NCI-H1417 treated with DMSO at 0.1 percent for 48 hours (cell line): ENCODE measurements at regions not wholly inside any gene's neighbourhood (a gene's known extent, or its start where the extent isn't known, plus 50 kb on each side); places are given as distances from the start of the nearest gene placed in this dataset.
"Not testable (repeated sequence)": the region's sequence is repeated elsewhere in the genome, so short reads cannot be mapped to it uniquely, and the experiment has no call there.

Source experiments
- DNase-seq: peaks from one replicate; lab custom pipeline; 2025; lab: John Stamatoyannopoulos, UW

DNA sequence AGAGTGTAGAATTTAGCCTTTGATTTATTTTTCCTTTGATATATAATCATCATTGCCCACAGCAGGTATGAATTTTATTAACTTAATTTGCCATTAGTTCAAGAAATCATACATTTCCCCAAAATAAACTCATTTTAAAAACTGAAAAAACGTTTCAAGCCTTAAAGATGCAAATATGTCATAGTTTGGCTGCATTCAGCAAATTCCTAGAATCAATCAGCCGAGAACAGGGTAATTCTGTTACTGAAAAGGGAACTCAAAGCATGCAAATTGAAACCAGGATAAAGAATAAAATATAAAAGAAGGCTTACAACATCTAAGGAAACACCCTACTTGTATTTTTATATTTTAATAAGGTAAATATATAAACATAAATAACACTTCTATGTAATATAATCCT lies 233.8 kb upstream of the PRKCQ start:
- no peak for DNase-seq

DNA sequence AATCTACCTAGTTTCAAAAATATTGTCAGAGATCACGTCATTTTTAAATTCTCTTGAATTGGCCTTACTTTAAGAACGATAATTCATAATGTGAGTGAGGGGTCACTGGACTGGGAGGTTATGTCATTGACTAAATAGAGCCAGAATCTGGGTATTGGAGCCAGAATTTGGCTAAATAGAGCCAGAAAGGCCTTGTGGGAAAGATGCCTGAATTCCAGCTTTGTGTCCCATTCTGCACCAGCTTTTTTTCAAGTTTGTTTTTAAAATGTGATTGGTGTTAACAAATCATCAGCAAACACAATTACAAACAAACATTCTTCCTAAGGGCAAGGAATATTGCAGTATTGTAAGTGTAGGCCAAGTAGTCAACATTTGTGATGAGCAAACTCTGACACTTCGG lies 233.2 kb upstream of the PRKCQ start:
- DNase-seq = no peak

DNA sequence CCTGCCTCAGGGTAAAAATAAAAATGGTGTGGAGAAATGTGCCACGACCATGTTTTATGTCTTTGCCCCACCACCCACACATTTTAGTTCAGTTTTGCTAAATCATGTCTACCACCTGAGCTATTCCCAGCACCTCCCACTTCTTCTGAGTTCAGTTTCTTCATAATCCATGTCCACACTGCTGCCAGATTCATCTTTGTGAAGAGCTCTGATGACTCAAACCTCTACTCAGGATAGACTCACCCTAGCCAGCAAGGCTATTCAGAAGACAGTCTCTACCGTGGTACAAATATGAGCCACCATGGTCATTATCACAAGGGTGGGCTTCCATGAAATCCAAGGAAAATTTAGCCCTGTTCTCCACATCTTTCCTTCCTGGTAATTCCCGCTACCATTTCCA lies 231.1 kb upstream of the PRKCQ start:
- DNase-seq = no peak

DNA sequence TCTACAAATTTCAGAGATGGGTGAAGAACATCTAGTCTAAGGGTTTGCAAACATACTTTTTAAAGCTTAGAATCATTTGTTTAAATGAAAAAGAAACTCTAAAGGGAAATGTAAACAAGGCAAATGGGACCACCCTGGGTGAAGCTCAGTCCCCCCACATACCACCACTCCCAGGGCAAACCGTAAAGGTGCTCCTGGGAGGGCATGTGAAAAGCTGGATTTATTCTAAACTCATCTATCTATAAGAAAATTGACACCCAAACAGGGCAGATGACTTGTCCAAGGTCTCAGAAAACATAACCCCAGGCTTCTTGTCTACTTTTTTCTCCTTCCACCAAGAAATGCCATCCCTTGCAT lies 223.3 kb upstream of the PRKCQ start:
- no peak for DNase-seq

DNA sequence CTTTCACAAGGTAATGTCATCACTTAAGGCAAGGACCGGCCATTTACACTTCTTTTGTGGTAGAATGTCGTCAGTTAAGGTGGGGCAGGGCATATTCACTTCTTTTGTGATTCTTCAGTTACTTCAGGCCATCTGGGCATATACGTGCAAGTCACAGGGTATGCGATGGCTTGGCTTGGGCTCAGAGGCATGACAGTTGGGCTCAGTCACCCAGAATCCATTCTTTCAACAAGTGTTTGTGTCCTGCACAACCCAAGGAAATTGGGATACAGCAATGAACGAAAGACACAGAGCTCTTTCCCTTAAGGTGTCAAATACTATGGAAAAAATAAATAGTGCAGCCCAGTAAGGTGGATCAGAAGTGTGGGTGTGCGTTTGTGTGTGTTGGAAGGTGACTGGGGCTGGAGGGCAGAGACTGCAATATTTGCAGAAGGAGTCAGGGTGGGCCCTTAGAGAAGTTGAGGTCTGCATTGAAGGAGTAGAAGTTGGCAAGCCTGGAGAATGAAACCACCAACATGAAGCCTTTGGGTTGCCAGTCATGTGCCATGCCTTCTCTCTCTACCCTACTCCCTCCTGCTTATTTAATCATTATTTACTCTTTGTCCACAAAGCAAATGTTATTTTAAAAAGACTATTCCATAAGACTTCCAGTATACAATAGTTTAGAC lies 222.8 kb upstream of the PRKCQ start:
- no peak for DNase-seq

DNA sequence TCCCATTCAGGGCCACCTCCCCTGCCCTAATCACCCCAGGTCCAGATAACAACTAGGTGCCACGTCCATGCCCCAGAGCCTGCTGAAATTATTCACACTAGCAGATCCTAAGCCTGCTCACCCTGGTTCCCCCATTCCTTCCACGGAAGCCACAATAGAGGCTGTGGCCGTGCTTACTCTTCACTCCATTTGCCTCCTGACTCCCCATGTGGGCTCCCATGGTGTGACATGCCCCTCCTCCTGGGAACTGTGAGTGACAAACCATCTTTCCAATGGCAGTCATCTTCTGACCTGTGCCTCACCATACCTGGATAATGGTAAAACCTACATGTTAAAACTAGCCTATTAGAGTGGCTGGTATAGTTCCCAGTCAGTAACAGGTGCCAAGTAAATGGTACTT lies 216.2 kb upstream of the PRKCQ start:
- no peak for DNase-seq

DNA sequence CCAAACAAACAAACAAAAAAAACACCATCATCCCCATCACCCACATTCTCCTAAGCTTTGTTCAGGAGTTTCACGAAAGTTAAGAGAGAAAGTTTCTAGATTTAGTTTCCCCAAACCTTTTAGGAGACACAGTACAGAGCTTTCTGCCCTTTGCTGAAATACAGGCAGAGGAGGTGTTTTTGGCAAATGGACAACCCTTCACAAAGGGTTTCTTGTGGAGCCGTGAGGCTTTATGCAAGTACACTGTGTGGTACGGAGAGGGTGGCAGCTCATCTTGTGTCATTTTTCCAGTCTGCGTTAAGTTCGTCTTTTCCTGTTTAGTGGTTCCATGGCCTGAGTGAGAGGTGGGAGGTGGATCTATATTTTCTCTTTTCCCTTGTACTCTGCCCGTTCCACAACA lies 215.5 kb upstream of the PRKCQ start:
- no peak for DNase-seq

DNA sequence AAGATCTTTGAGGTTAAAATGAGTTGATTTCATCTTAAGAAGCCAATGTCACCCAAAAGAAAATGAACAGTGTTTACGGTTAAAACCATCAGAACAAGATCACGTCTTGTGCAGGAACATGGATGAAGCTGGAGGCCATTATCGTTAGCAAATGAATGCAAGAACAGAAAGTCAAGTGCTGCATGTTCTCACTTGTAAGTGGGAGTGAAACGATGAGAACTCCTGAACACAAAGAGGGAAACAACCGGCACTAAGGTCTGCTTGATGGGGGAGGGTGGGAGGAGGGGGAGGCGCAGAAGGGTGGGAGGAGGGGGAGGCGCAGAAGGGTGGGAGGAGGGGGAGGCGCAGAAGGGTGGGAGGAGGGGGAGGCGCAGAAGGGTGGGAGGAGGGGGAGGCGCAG lies 214.8 kb upstream of the PRKCQ start:
- not testable (repeated sequence) for DNase-seq

DNA sequence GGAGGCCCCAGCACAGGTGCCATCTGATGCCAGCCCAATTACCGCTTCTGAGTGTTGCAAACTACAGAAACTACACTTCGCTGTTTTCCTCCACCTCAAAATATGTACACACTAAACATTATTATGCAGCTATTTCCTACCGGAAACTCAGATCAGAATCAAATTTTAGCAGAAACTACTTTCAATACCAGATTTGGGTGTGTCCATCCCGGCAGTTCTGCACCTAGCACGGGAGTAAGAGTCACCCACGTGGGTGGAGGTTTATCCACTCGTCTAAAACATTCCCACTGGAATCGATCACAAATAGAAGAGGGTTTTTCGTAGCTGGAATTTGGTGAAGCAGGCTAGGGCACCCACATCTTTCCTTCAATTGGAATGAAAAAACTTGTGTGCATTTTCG lies 214.4 kb upstream of the PRKCQ start:
- DNase-seq = no peak

DNA sequence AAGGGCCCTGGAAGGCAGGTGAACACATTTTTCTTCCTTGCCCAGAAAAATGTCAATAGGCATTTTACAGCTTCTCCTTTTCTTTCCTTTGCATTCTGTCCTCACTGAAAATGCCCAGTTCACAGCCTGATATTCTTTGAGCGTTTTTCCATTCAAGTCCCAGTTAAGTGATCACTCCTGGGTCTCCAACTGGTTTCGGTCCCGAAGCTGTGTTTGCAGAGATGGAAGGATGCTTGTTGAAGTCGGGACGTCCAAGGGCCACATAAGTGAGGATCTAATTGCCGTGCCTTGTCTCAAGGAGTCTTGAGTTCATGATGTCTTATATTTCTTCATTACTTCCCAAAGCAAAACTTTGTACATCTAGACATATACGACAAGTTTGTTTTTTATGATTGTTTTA lies 208.7 kb upstream of the PRKCQ start:
- DNase-seq = no peak

DNA sequence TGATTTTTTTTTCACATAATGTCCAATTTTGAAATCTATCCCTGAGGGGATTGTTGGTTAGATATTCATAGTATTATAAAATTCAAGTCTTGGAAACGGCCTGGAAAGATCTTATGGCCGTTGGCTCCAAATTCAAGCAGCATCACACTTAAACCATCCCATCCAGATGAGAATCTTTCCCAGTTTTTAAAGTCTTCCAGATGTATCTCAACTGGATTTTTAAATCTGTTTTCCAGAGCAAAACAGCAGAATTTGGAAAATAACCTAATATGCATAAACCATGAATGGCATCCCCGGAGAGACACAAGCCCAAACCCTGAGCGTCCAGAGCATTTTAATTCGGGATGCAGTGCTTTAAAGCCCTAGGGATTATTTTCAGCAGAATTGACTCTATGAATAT lies 208.2 kb upstream of the PRKCQ start:
- no peak for DNase-seq

DNA sequence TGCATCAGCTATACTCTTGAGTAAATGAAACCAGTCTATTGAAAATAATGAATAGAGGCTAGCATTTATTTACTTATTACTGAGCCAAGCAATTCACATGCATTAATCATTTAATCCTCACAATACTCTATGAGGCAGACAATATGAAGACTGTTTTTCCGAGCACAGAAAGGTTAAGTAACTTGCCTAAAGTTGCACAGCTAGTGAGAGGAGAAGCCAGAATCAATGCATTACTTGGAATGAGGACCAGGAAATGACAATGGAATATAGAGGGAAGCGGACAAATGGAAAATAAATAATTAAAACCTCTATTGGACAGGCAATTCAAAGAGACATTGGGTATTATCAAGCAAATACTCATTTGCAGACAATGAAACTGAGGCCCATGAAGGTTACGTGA lies 207.6 kb upstream of the PRKCQ start:
- no peak for DNase-seq

DNA sequence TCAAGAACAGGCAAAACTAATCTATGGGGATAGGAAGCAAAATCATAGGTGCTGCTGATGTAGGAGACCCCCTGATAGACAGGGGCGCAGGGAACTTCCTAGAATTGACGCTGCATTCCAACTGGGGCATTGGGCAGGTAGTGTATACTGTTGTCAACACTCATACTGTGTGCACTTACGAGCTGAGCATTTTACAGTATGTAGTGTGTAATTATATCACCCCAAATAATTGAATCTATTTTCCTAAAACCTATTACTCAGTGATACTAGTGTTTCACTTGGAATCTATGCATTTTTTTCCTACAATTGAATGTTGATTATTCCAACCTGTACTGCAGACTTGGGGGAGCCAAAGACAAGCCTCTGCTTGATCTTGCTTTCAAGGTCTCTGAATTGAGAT lies 207.0 kb upstream of the PRKCQ start:
- no peak for DNase-seq

DNA sequence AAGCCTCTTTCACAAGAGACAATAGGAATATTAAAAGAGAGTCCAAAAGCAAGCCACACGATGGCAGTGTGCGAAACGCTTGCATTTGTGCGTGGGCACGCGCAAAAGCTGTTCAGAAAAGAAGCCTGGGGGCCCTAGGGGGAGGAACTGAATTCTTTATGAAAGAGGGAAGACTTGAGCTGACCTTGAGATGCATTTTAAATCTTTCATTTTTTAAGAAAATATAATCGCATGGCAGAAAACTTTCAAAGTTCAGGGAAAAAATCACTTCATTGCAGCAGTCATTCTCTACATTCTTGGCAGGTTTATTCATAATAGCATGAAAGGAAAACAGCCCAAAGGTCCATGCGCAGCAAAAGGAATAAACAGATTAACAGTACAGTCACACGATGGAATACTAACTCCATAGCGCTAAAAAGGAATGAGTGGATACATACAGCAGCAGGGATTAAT lies 206.5 kb upstream of the PRKCQ start:
- no peak for DNase-seq

DNA sequence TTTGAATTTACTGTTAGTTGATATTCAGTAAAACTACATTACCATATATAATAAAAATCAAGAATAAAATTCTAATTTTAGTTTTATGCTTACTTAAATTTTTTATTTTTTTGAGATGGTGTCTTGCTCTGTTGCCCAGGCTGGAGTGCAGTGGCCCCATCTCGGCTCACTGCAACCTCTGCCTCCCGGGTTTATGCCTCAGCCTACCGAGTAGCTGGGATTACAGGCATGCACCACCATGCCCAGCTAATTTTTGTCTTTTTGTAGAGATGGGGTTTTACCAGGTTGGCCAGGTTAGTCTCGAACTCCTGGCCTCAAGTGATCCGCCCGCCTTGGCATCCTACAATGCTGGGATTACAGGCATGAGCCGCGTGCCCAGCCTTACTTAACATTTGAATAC lies 204.4 kb upstream of the PRKCQ start:
- not testable (repeated sequence) for DNase-seq

DNA sequence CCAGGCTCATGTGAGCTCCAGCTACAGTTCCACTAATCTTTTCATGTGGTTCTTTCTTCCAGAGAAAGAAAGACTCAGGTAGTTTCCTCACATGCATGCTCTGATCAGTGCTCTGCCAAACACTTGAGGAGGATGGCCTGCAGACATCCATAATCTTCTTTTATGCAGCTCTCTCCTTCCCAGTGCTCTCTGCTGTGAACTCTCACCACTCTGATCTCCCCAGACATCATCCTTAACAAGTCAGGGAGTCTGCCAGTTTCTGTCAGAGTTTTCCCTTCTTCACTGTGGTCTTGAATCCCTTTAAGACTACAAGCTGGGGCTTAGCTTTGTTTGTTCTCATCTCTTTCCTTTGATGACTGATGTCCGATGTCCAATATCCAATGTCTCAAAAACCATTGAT lies 203.4 kb upstream of the PRKCQ start:
- DNase-seq = no peak

DNA sequence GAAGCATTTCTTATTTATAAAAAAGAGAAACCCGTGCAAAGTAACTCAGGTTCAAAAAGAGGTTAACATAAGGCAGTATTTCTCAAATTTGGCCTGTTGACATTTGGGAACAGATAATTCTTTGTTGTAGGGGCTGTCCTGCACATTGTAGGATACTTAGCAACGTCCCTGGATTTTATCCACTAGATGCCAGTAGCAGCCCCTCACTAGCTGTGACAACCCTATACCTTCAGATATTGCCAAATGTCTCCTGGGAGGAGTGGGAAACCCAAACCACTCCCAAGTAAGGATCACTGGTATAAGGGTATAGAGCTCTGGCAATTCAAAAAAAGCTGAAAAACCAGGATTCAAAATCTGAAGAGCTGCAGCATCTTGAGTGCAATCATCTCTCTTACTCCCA lies 202.3 kb upstream of the PRKCQ start:
- DNase-seq = no peak

DNA sequence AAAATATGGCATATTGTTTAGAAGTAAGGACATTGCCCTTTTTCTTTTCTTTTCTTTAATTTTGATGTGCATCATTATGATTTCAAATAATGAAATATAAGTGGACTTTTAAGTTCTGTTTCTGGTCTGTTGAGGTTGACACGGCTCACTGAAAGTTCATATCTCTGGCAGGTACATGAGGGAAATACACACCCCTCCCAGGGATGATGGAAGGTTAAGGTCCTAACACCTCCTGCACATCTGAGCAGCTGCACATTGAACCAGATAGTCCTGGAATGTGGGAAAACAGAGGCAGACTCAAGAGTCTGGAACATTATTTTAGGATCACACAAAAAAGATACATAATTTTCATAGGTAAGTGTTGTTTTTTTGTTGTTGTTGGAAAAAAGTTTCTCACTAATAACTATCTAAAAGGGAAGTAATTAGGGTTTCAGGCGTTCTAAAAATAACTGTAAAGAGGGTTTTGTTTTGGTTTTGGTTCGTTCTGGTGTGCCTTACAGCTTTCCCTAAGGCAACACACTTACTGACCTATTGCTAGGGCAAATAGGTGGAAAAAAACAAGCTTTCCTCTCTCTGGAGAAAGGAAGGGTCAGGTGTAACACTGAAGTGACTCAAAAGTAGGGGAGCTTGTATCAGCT lies 201.2 kb upstream of the PRKCQ start:
- no peak for DNase-seq

DNA sequence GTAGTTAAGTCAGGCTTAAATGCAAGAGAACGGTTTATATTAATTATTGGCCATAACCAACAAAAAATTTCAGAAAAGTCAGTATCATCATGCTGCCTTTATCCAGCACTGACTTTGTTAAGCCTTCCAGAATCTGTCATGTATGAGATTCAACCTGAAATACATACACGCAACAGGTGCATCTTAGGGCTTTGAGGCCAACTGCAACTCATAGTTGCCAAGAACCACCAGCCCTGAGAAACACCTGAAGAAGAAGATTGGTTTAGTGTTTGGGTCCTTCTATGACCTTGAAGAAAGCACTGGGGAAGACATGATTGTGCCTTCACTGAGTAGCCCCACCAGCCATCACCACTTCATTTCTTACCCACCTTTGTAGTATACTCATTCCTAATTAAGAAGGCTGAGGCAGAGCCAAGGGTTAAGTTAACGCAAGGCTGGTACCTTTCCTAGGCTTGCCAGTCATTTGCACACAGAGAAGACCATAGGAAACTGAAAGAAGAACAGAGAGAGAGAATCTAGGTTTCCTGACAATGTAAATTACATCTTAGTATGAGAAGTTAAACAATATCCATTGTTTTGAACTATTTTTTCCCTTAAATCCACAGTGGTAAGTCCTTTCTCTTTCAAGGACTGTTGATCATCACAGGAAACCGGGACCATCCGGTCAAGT lies 200.1 kb upstream of the PRKCQ start:
- no peak for DNase-seq

DNA sequence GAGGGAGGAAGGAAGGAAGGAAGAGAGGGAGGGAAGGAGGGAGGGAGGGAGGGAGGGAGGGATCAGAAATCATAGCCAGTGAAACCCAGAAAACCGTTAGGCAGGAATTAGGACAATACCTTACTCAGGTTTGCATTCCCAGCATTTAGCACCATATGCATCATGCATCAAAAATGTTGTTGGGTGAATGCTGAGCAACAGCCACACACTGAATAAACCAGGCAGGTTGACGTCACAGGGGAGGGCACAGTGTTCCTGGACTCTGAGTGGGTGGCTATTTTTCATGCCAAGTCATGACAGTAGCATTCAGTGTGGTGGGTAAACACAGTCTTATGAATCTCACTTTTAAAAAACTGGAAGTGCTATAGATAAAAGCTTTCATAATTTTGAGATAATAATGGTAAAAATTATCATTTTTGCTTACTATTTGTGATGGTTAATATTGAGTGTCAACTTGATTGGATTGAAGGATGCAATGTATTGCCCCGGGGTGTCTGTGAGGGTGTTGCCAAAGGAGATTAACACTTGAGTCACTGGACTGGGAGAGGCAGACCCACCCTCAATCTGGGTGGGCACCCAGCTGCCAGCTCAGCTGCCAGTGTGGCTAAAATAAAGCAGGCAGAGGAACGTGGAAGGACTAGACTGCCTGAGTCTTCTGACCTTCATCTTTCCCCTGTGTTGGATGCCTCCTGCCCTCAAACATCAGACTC lies 199.1 kb upstream of the PRKCQ start:
- DNase-seq = no peak

DNA sequence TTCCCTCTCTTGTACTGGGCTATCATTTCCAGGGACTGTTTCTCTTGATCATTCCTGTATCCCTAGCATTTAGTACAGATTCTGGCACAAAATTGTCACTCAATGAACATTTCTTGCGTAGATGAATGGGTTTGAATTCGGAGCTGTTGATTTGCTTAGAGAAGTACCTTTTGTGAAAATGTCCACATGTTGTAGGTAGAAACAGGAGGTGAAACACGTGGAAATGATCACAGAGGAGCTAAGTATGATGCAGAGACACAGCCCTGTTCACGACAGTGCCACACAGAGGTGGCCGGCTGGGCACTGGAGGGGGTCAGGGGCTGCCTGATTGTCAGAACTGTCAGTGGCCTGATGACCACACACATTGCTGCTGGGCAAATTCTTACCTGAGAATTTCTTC lies 196.1 kb upstream of the PRKCQ start:
- DNase-seq = no peak

DNA sequence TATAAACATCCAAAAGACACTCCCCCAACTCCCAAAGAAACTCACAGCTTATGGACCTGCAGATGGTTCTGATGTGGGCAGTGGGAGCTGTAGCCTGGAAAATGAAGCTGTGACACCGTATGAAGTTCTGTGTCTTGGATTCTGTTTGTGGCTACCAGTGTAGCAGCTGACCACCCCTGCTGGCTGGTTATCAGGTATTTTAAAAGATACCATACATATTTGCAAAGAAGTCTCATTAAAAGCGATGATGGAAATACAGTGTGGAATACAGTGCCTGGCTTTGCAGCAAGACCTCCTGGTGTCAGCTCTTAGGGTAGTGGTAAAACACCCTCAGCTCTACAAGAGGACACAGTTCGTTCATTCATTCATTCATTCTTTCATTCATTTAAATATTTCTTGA lies 194.3 kb upstream of the PRKCQ start:
- DNase-seq = no peak

DNA sequence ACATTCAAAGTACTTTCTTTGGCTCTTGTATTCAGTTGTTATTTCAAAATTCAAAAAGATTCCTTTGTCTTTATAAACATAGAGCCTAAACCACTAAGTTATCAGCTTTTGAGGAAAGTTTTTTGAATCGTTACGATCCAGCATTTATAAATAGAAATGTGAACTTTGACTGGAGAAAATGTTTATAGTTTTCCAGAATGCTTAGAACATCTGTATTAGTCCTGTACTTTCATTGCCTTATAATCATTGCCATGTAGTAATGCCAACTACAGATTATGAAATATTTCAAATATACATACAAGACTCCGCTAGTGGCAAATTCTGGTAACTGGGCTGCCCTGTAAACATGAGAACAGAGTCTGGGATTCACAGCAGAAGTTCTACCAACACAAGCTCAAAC lies 191.3 kb upstream of the PRKCQ start:
- DNase-seq = no peak
